ENCODE measurements at regions not wholly inside any gene's neighbourhood (a gene's known extent, or its start where the extent isn't known, plus 50 kb on each side); places are given as distances from the start of the nearest gene placed in this dataset.

GRCh38 chr13:97120346-97120745 is 101.8 kb upstream of the MBNL2 start:
- H3K27ac ChIP-seq, result no peak overlapping the region
- H3K4me1 ChIP-seq, result peaks cover 30% of the 10 kb centered on the region
- no peak for DNase-seq
- no peaks in the 10 kb centered on the region for H3K36me3 ChIP-seq
- no peaks in the 10 kb centered on the region for H3K9me3 ChIP-seq (replicated peaks)
- no peak overlapping the region for H3K4me3 ChIP-seq
- no peaks in the 10 kb centered on the region for H3K27me3 ChIP-seq

- DNase-seq, result no peak
- no peaks in the 10 kb centered on the region for H3K27me3 ChIP-seq
- H3K4me3 ChIP-seq, result no peak overlapping the region
- H3K9me3 ChIP-seq (replicated peaks), result no peaks in the 10 kb centered on the region
- H3K27ac ChIP-seq, result no peak overlapping the region
- no peaks in the 10 kb centered on the region for H3K36me3 ChIP-seq
- peaks cover 30% of the 10 kb centered on the region for H3K4me1 ChIP-seq
Measured at GRCh38 chr13:97120976-97121375, 101.2 kb upstream of the MBNL2 start.

GRCh38 chr13:97121894-97122293 is 100.2 kb upstream of the MBNL2 start:
- Histone ChIP-seq H3K4me1 (peaks cover 29% of the 10 kb centered on the region), H3K9me3 (replicated peaks) (no peaks in the 10 kb centered on the region), H3K4me3 (no peak overlapping the region), H3K27ac (no peak overlapping the region), H3K27me3 (no peaks in the 10 kb centered on the region), H3K36me3 (no peaks in the 10 kb centered on the region)
- DNase-seq, result no peak

- H3K4me3 ChIP-seq, result no peak overlapping the region
Measured at GRCh38 chr13:97122381-97122996, 99.6 kb upstream of the MBNL2 start.

GRCh38 chr13:97124206-97124605 is 97.9 kb upstream of the MBNL2 start:
- Histone ChIP-seq H3K27ac (no peak overlapping the region), H3K9me3 (replicated peaks) (no peaks in the 10 kb centered on the region), H3K36me3 (no peaks in the 10 kb centered on the region), H3K4me1 (peaks cover 24% of the 10 kb centered on the region), H3K27me3 (no peaks in the 10 kb centered on the region), H3K4me3 (no peak overlapping the region)
- DNase-seq, result no peak

More at GRCh38 chr13:97122381-97122996, 99.6 kb upstream of the MBNL2 start:
- no peaks in the 10 kb centered on the region for H3K27me3 ChIP-seq
- no peaks in the 10 kb centered on the region for H3K36me3 ChIP-seq
- DNase-seq, result no peak
- peaks cover 24% of the 10 kb centered on the region for H3K4me1 ChIP-seq
- H3K9me3 ChIP-seq (replicated peaks), result no peaks in the 10 kb centered on the region
- H3K27ac ChIP-seq, result no peak overlapping the region

GRCh38 chr13:97124915-97125809 is 97.0 kb upstream of the MBNL2 start:
- DNase-seq, result peak; percentile 32 to 59
- Histone ChIP-seq H3K4me1 (peaks cover 25% of the 10 kb centered on the region), H3K36me3 (no peaks in the 10 kb centered on the region), H3K27ac (no peak overlapping the region), H3K4me3 (peak overlapping the region; percentile 29), H3K9me3 (replicated peaks) (no peaks in the 10 kb centered on the region), H3K27me3 (no peaks in the 10 kb centered on the region)

GRCh38 chr13:97125810-97126738 is 96.1 kb upstream of the MBNL2 start:
- Histone ChIP-seq H3K27me3 (no peaks in the 10 kb centered on the region), H3K27ac (no peak overlapping the region)
- DNase-seq, result peak; percentile 59 to 67

GRCh38 chr13:97127842-97128241 is 94.3 kb upstream of the MBNL2 start:
- DNase-seq, result no peak
- Histone ChIP-seq H3K4me3 (no peak overlapping the region), H3K36me3 (no peaks in the 10 kb centered on the region), H3K9me3 (replicated peaks) (no peaks in the 10 kb centered on the region), H3K27me3 (no peaks in the 10 kb centered on the region), H3K27ac (no peak overlapping the region), H3K4me1 (peaks cover 21% of the 10 kb centered on the region)

More at GRCh38 chr13:97125810-97126738, 96.1 kb upstream of the MBNL2 start:
- Histone ChIP-seq H3K4me1 (peaks cover 27% of the 10 kb centered on the region), H3K9me3 (replicated peaks) (no peaks in the 10 kb centered on the region), H3K36me3 (no peaks in the 10 kb centered on the region), H3K4me3 (peak overlapping the region; percentile 29)

- H3K9me3 ChIP-seq (replicated peaks), result no peaks in the 10 kb centered on the region
- no peak overlapping the region for H3K27ac ChIP-seq
- H3K36me3 ChIP-seq, result no peaks in the 10 kb centered on the region
- H3K4me3 ChIP-seq, result no peak overlapping the region
- no peaks in the 10 kb centered on the region for H3K27me3 ChIP-seq
- DNase-seq, result no peak
- peaks cover 15% of the 10 kb centered on the region for H3K4me1 ChIP-seq
Measured at GRCh38 chr13:97130190-97130589, 91.9 kb upstream of the MBNL2 start.

- Histone ChIP-seq H3K4me1 (peaks cover 6% of the 10 kb centered on the region), H3K4me3 (no peak overlapping the region), H3K9me3 (replicated peaks) (no peaks in the 10 kb centered on the region), H3K27ac (no peak overlapping the region), H3K36me3 (no peaks in the 10 kb centered on the region), H3K27me3 (no peaks in the 10 kb centered on the region)
- DNase-seq, result no peak
Measured at GRCh38 chr13:97131447-97131846, 90.7 kb upstream of the MBNL2 start.

GRCh38 chr13:97133554-97133953 is 88.6 kb upstream of the MBNL2 start:
- no peaks in the 10 kb centered on the region for H3K27me3 ChIP-seq
- H3K4me1 ChIP-seq, result peaks cover 3% of the 10 kb centered on the region; the same call in 1 of the 2 replicates
- no peaks in the 10 kb centered on the region for H3K9me3 ChIP-seq (replicated peaks)
- no peaks in the 10 kb centered on the region for H3K36me3 ChIP-seq
- no peak for DNase-seq
- no peak overlapping the region for H3K4me3 ChIP-seq
- H3K27ac ChIP-seq, result no peak overlapping the region

GRCh38 chr13:97133955-97134354 is 88.2 kb upstream of the MBNL2 start:
- Histone ChIP-seq H3K4me1 (peaks cover 3% of the 10 kb centered on the region; the same call in 1 of the 2 replicates), H3K27ac (no peak overlapping the region), H3K4me3 (no peak overlapping the region), H3K9me3 (replicated peaks) (no peaks in the 10 kb centered on the region), H3K36me3 (no peaks in the 10 kb centered on the region), H3K27me3 (no peaks in the 10 kb centered on the region)
- DNase-seq, result no peak

GRCh38 chr13:97134364-97135095 is 87.6 kb upstream of the MBNL2 start:
- Histone ChIP-seq H3K9me3 (replicated peaks) (no peaks in the 10 kb centered on the region), H3K4me1 (peaks cover 6% of the 10 kb centered on the region), H3K4me3 (no peak overlapping the region), H3K27me3 (no peaks in the 10 kb centered on the region), H3K36me3 (no peaks in the 10 kb centered on the region), H3K27ac (no peak overlapping the region)
- no peak for DNase-seq

- Histone ChIP-seq H3K9me3 (replicated peaks) (no peaks in the 10 kb centered on the region), H3K27ac (no peak overlapping the region), H3K4me3 (no peak overlapping the region), H3K27me3 (no peaks in the 10 kb centered on the region), H3K4me1 (peaks cover 17% of the 10 kb centered on the region), H3K36me3 (no peaks in the 10 kb centered on the region)
- DNase-seq, result no peak
Measured at GRCh38 chr13:97135883-97136282, 86.2 kb upstream of the MBNL2 start.
